HEK293 (cell line): ENCODE measurements at regions not wholly inside any gene's neighbourhood (a gene's known extent, or its start where the extent isn't known, plus 50 kb on each side); places are given as distances from the start of the nearest gene placed in this dataset.

Experiments used
- GLIS2 ChIP-seq: fragments of 450-650 bp; formaldehyde crosslinking; IDR thresholded peaks from 2 replicates; pipeline ENCODE4 v1.5.1; 2016; ENCODE audit warnings: missing biosample characterization, missing genetic modification characterization
- YY1 ChIP-seq: fragments of 450-650 bp; formaldehyde crosslinking; IDR thresholded peaks from 2 replicates; pipeline ENCODE4 v1.5.1; 2018; ENCODE audit warnings: missing biosample characterization, missing genetic modification characterization
- ZNF2 ChIP-seq: fragments of 450-650 bp; formaldehyde crosslinking; IDR thresholded peaks from 2 replicates; pipeline ENCODE4 v1.5.1; 2016; ENCODE audit warnings: missing biosample characterization, missing genetic modification characterization
- ZNF558 ChIP-seq: fragments of 450-650 bp; formaldehyde crosslinking; IDR thresholded peaks from 2 replicates; pipeline ENCODE4 v1.5.1; 2016; ENCODE audit warnings: missing biosample characterization, missing genetic modification characterization
- ZNF701 ChIP-seq: fragments of 450-650 bp; formaldehyde crosslinking; IDR thresholded peaks from 2 replicates; pipeline ENCODE4 v1.5.1; 2016; ENCODE audit warnings: missing biosample characterization, missing genetic modification characterization
- TF ChIP-seq, protein P1 (sequence below): fragments of 450-650 bp; formaldehyde crosslinking; IDR thresholded peaks from 2 replicates; pipeline ENCODE4 v1.5.1; 2016; ENCODE audit warnings: missing biosample characterization, missing genetic modification characterization
- TF ChIP-seq, protein P2 (sequence below): fragments of 450-650 bp; formaldehyde crosslinking; IDR thresholded peaks from 2 replicates; pipeline ENCODE4 v1.5.1; 2016; ENCODE audit warnings: missing biosample characterization, missing genetic modification characterization

DNA sequence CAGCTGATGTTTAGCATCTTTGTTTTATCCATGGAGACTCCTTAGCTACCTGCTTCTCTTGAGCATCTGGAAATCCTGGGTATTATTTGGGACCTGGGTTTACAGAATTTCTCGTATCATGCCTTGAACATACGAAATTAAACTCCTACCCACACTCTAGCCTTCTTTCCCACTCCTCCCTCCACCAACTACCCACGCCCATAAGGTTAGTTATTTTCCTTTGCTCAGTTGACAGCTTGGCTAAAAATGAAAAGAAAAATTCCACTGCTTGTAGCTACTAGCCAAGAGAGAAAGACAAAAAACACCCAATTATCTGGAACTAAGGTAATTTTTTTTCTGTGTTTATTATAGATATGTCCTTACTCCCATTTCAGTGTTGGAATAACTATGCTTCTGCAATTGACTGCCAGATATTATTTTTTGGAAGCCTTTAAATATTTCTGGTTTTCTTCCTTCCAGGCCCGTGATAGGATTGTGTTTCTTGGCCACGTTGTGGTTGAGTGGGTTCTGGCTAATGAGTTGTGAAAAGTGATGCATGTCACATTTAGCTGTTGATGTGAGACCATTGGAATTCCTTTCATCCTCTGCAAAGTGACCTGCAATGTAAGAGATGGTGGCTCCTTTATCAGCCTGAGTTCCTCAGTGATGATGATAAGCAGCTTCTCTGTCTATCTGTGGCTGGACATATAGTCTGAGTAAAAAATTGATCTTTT lies 308.1 kb downstream of the LRRC70 start:
- no peak for TF ChIP-seq YY1 (tag by site-specific recombination)
- TF ChIP-seq, protein P1, sequence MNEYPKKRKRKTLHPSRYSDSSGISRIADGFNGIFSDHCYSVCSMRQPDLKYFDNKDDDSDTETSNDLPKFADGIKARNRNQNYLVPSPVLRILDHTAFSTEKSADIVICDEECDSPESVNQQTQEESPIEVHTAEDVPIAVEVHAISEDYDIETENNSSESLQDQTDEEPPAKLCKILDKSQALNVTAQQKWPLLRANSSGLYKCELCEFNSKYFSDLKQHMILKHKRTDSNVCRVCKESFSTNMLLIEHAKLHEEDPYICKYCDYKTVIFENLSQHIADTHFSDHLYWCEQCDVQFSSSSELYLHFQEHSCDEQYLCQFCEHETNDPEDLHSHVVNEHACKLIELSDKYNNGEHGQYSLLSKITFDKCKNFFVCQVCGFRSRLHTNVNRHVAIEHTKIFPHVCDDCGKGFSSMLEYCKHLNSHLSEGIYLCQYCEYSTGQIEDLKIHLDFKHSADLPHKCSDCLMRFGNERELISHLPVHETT (tag by site-specific recombination), result no peak
- no peak for TF ChIP-seq ZNF2 (tag by site-specific recombination)
- no peak for TF ChIP-seq ZNF558 (tag by site-specific recombination)
- no peak for TF ChIP-seq ZNF701 (tag by site-specific recombination)
- TF ChIP-seq GLIS2, result no peak
- TF ChIP-seq, protein P2, sequence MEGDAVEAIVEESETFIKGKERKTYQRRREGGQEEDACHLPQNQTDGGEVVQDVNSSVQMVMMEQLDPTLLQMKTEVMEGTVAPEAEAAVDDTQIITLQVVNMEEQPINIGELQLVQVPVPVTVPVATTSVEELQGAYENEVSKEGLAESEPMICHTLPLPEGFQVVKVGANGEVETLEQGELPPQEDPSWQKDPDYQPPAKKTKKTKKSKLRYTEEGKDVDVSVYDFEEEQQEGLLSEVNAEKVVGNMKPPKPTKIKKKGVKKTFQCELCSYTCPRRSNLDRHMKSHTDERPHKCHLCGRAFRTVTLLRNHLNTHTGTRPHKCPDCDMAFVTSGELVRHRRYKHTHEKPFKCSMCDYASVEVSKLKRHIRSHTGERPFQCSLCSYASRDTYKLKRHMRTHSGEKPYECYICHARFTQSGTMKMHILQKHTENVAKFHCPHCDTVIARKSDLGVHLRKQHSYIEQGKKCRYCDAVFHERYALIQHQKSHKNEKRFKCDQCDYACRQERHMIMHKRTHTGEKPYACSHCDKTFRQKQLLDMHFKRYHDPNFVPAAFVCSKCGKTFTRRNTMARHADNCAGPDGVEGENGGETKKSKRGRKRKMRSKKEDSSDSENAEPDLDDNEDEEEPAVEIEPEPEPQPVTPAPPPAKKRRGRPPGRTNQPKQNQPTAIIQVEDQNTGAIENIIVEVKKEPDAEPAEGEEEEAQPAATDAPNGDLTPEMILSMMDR (tag by site-specific recombination), result no peak
